ENCODE measurements at regions not wholly inside any gene's neighbourhood (a gene's known extent, or its start where the extent isn't known, plus 50 kb on each side); places are given as distances from the start of the nearest gene placed in this dataset.

DNA sequence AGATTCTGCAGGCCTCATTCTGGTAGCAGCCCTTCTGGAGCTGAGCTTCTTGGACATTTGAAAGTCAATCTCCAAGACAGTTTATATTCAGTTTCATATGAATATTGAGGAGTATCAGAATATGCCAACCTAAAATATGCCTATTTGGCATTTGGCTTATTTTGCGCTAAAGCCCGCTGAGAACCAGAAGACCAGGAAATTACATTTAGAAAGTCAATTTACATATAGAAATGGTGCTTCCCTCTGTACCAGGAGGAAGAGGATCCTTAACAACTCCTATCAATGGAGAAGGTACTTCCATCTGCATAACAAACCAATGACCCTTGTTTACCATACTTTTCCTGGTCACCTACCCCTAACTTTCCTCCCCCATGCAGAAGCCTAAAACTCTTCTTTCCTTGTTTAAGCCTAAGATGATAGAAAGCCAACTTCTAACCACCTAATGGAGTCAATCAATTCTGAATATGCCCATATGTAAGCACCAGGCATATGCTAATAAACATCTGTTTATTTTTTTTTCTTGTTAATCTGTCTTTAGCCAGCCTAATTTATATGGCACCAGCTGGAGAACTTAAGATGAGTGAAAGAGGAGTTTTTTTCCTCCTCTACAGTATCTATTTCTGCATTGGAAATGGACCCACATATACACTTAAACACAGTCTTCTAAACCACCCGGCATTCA, 57.0 kb upstream of the DYNC1I2 start:
- H3K27ac ChIP-seq (ENCODE audit: low read depth, low read length): no peak overlapping the region
- H3K4me3 ChIP-seq (replicated peaks in 1 of 2; ENCODE audit: low read depth in 1 of 2, low read length in 2 of 2): no peak overlapping the region
- no peak for DNase-seq (ENCODE audit: low read depth, low spot score)
- peaks cover 16 to 18% of the 10 kb centered on the region in 2 experiments; a peak in 3 of 4 replicates for H3K9me3 ChIP-seq (ENCODE audit: control insufficient read depth in 1 of 2, insufficient read depth in 1 of 2, low read depth in 1 of 2, low read length in 2 of 2)
- ChIA-PET RAD21 (ENCODE audit: low non-redundant PET in 1 of 2, low total read pairs in 2 of 2, uncharacterized antibody in 2 of 2, unreplicated experiment in 2 of 2) (no interaction called here), POLR2A (no interaction called here), CTCF (no interaction called here)
- no peak overlapping the region for H3K4me2 ChIP-seq (ENCODE audit: low read length)
- H3K9ac ChIP-seq (ENCODE audit: low read length): no peak overlapping the region
- no peaks in the 10 kb centered on the region for H3K4me1 ChIP-seq (ENCODE audit: control insufficient read depth in 1 of 2, insufficient read depth in 2 of 2, low read length in 2 of 2)
- no peaks in the 10 kb centered on the region for H3K79me2 ChIP-seq (ENCODE audit: insufficient read depth, low read length)
- intact Hi-C loops (cut with micrococcal nuclease): no loop called here
- no peak for ATAC-seq
- no peaks in the 10 kb centered on the region for H3K9me2 ChIP-seq (ENCODE audit: insufficient read depth)
- H2AFZ ChIP-seq (ENCODE audit: low read depth, low read length, poor library complexity, severe bottlenecking): no peak overlapping the region
- H3K27me3 ChIP-seq (ENCODE audit: insufficient read depth, low read length): no peaks in the 10 kb centered on the region
- no peaks in the 10 kb centered on the region for H3K36me3 ChIP-seq (ENCODE audit: control insufficient read depth in 1 of 2, insufficient read depth in 2 of 2, low read length in 2 of 2)
- TF ChIP-seq SIN3A (IDR thresholded peaks at IDR 0.05; ENCODE audit: low read depth) (no peak), EZH2phosphoT487 (IDR thresholded peaks at IDR 0.05; ENCODE audit: borderline replicate concordance) (no peak), CBX3 (IDR thresholded peaks at IDR 0.05; ENCODE audit: low read depth) (no peak), FOSL1 (IDR thresholded peaks at IDR 0.05; ENCODE audit: low read depth) (no peak), ZFX (IDR thresholded peaks at IDR 0.05) (no peak), SRF (IDR thresholded peaks at IDR 0.05; ENCODE audit: low read depth) (no peak), YY1 (IDR thresholded peaks at IDR 0.05; ENCODE audit: extremely low read depth, insufficient replicate concordance, low read depth, low read length) (no peak)
- TF ChIP-seq, protein P1, sequence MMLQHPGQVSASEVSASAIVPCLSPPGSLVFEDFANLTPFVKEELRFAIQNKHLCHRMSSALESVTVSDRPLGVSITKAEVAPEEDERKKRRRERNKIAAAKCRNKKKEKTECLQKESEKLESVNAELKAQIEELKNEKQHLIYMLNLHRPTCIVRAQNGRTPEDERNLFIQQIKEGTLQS (IDR thresholded peaks at IDR 0.05): no peak
- TF ChIP-seq, protein P2, sequence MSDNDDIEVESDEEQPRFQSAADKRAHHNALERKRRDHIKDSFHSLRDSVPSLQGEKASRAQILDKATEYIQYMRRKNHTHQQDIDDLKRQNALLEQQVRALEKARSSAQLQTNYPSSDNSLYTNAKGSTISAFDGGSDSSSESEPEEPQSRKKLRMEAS (IDR thresholded peaks at IDR 0.05): no peak
- TF ChIP-seq, protein P3, sequence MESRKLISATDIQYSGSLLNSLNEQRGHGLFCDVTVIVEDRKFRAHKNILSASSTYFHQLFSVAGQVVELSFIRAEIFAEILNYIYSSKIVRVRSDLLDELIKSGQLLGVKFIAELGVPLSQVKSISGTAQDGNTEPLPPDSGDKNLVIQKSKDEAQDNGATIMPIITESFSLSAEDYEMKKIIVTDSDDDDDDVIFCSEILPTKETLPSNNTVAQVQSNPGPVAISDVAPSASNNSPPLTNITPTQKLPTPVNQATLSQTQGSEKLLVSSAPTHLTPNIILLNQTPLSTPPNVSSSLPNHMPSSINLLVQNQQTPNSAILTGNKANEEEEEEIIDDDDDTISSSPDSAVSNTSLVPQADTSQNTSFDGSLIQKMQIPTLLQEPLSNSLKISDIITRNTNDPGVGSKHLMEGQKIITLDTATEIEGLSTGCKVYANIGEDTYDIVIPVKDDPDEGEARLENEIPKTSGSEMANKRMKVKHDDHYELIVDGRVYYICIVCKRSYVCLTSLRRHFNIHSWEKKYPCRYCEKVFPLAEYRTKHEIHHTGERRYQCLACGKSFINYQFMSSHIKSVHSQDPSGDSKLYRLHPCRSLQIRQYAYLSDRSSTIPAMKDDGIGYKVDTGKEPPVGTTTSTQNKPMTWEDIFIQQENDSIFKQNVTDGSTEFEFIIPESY (IDR thresholded peaks at IDR 0.05; ENCODE audit: extremely low read depth, insufficient replicate concordance, low read length): no peak
- no TSS peak for BruUV-seq (replicated peaks)
- no peaks in the 10 kb centered on the region for H4K20me1 ChIP-seq (ENCODE audit: insufficient read depth)
